HEK293T (cell line): ENCODE measurements at regions not wholly inside any gene's neighbourhood (a gene's known extent, or its start where the extent isn't known, plus 50 kb on each side); places are given as distances from the start of the nearest gene placed in this dataset.

Experiments
- ARNT ChIP-seq: fragments of 450-650 bp; IDR thresholded peaks from 2 replicates; pipeline ENCODE4 v1.6.1; 2017; ENCODE audit warnings: mild to moderate bottlenecking
- BHLHE40 ChIP-seq: fragments of 450-650 bp; IDR thresholded peaks from 2 replicates; pipeline ENCODE4 v1.6.1; 2016; ENCODE audit warnings: mild to moderate bottlenecking, moderate library complexity, borderline replicate concordance
- FOXA1 ChIP-seq: fragments of 450-650 bp; IDR thresholded peaks from 2 replicates; pipeline ENCODE4 v1.6.1; 2016; ENCODE audit warnings: mild to moderate bottlenecking
- FOXK2 ChIP-seq: fragments of 450-650 bp; IDR thresholded peaks from 2 replicates; pipeline ENCODE4 v1.6.1; 2016; ENCODE audit warnings: mild to moderate bottlenecking
- FOXM1 ChIP-seq: fragments of 450-650 bp; IDR thresholded peaks from 2 replicates; pipeline ENCODE4 v1.6.1; 2017; ENCODE audit warnings: mild to moderate bottlenecking, borderline replicate concordance
- HDGF ChIP-seq: fragments of 450-650 bp; IDR thresholded peaks from 2 replicates; pipeline ENCODE4 v1.6.1; 2017; ENCODE audit warnings: antibody characterized with exemption, borderline replicate concordance
- L3MBTL2 ChIP-seq: fragments of 450-650 bp; conservative IDR thresholded peaks from 2 replicates; pipeline ENCODE4 v1.6.1; 2016; ENCODE audit warnings: mild to moderate bottlenecking
- NFRKB ChIP-seq: fragments of 450-650 bp; IDR thresholded peaks from 2 replicates; pipeline ENCODE4 v1.6.1; 2016; ENCODE audit warnings: mild to moderate bottlenecking, moderate library complexity
- SP1 ChIP-seq: fragments of 450-650 bp; IDR thresholded peaks from 2 replicates; pipeline ENCODE4 v1.6.1; 2017
- SUZ12 ChIP-seq: fragments of 450-650 bp; IDR thresholded peaks from 2 replicates; pipeline ENCODE4 v1.6.1; 2016; ENCODE audit warnings: mild to moderate bottlenecking
- TARDBP ChIP-seq: fragments of 450-650 bp; IDR thresholded peaks from 2 replicates; pipeline ENCODE4 v1.6.1; 2016

GRCh38 chr5:107771926-107772325, 101.2 kb upstream of the EFNA5 start:
- TF ChIP-seq SP1, result no peak
- no peak for TF ChIP-seq FOXM1
- no peak for TF ChIP-seq TARDBP
- TF ChIP-seq FOXA1, result no peak
- no peak for TF ChIP-seq SUZ12
- no peak for TF ChIP-seq ARNT
- no peak for TF ChIP-seq HDGF
- TF ChIP-seq NFRKB, result no peak
- no peak for TF ChIP-seq FOXK2
- no peak for TF ChIP-seq BHLHE40
- TF ChIP-seq L3MBTL2, result no peak
